Spinal cord (tissue), 9 donors: ENCODE measurements at regions not wholly inside any gene's neighbourhood (a gene's known extent, or its start where the extent isn't known, plus 50 kb on each side); places are given as distances from the start of the nearest gene placed in this dataset.
"Not testable (repeated sequence)": the region's sequence is repeated elsewhere in the genome, so short reads cannot be mapped to it uniquely, and the experiment has no call there.

ENCODE experiments used
- DNase-seq, 6 donors: peaks; one replicate each; pipeline versions ENCODE4 v3.0.0 to v3.0.0-alpha.2; 2013 to 2015; ENCODE audit warnings: low spot score in 6 of 6, low read depth in 4 of 6
- H3K27ac ChIP-seq: one replicate; pipeline ENCODE4 v1.5.1; 2013; ENCODE audit warnings: low read depth, low read length, control low read depth
- H3K27me3 ChIP-seq: one replicate; pipeline ENCODE4 v1.6.1; 2013; ENCODE audit warnings: low read length; ENCODE audit not compliant: control insufficient read depth, insufficient read depth
- H3K36me3 ChIP-seq: one replicate; pipeline ENCODE4 v1.6.1; 2013; ENCODE audit warnings: low read length; ENCODE audit not compliant: control insufficient read depth, insufficient read depth
- H3K4me1 ChIP-seq: one replicate; pipeline ENCODE4 v1.6.1; 2013; ENCODE audit warnings: low read length; ENCODE audit not compliant: control insufficient read depth, insufficient read depth
- H3K4me3 ChIP-seq: one replicate; pipeline ENCODE4 v1.5.1; 2013; ENCODE audit warnings: low read depth, low read length, control low read depth
- H3K9me3 ChIP-seq: one replicate; pipeline ENCODE4 v1.6.1; 2013; ENCODE audit warnings: low read length; ENCODE audit not compliant: control insufficient read depth, insufficient read depth
- WGBS: methylation state at CpG from one replicate; pipeline ENCODE4 v1.1.5; 2013; ENCODE audit warnings: missing lambda C conversion rate; ENCODE audit not compliant: insufficient coverage; 5-methylcytosine and 5-hydroxymethylcytosine counted together
- donor health status: healthy.

DNA sequence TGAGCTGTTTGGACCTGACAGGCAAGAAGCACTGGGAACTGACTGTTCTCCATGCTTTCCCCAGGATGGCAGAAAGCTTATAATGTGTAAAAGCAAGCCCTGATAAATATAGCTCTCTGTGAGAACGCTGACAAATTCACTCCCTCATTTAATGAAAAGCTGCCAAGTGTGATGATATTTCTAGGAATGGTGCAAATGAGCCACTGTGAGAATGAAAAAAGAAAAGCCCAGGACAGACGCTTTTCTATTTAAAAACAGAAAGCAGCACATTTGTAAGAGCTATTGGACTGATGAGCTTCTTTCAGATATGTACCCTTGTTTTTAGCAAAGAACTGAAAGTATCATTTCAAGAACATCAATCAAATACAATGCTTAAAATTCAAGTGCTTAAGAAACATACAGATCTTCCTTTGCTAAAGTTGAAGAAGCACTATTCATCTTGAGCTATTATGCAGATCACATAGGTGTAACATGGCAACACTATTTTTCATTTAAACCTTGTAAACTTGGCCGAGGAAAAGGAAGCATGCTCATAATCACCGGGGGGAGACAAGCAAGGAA lies 842.6 kb upstream of the ACO1 start:
- Histone ChIP-seq H3K27me3 (no peaks in the 10 kb centered on the region), H3K36me3 (no peaks in the 10 kb centered on the region), H3K9me3 (no peaks in the 10 kb centered on the region), H3K27ac (no peak overlapping the region), H3K4me1 (no peaks in the 10 kb centered on the region), H3K4me3 (no peak overlapping the region)
- DNase-seq = peak in 4 of 6 donors; percentile 28 to 92 (median 57)
- no CpG with 5 or more reads among the region's 4 CpGs for WGBS

DNA sequence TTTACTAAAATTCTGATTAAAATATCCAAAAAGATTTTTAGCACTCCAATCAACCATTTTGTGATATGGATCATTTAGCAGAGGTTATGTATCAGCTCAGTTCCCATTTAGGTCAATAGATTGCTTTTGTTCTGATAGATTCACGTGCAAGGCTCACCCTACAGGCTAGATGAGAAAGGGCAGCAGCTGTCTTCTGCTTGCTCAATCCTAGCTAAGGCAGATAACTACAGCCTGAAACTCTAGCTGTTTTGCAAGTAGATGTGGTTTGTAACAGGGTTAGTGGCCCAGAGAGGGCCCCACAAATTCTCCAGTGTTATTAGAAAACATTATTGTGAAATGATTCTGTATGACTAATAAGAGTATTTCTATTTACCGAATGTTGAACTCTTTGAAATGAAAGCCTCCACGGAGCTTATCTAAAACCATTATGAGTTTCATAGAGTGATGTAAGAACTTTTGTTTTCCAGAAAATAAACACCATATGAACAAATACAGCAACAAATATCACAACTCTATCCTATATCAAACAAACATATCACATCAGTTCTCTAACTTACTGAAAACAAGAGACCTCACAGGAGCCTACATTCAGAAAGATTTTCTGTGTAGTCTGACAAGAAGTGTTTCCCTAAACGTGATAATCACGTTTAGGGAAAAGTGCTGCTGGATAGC lies 841.9 kb upstream of the ACO1 start:
- no CpG with 5 or more reads among the region's 5 CpGs for WGBS
- Histone ChIP-seq H3K27ac (no peak overlapping the region), H3K27me3 (no peaks in the 10 kb centered on the region), H3K4me3 (no peak overlapping the region), H3K9me3 (no peaks in the 10 kb centered on the region), H3K4me1 (no peaks in the 10 kb centered on the region), H3K36me3 (no peaks in the 10 kb centered on the region)
- peak in 2 of 6 donors; percentile 43 to 81 for DNase-seq

DNA sequence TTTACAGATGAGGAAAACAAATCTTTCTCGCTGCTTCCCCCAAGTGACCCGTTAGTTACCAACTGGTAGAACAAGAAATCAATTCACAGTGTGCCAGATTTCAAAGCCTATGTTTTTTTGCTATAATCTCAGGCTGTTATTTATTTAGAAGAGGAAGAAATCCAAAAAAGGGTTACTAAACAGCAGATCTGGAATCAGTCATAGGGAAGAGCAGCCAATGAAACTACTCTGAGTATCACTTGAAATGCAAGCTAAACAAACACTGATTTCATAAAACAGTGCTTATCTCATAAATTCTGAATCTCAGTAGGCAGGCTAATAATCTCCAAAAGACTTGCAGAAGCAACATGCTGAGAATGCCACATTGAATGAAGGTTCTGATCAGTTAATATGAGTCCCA lies 829.5 kb upstream of the ACO1 start:
- Histone ChIP-seq H3K4me1 (no peaks in the 10 kb centered on the region), H3K9me3 (no peaks in the 10 kb centered on the region), H3K27ac (no peak overlapping the region), H3K27me3 (no peaks in the 10 kb centered on the region), H3K4me3 (no peak overlapping the region), H3K36me3 (no peaks in the 10 kb centered on the region)
- no CpG with 5 or more reads among the region's 2 CpGs for WGBS
- DNase-seq = peak in 2 of 6 donors; percentile 66 to 74

DNA sequence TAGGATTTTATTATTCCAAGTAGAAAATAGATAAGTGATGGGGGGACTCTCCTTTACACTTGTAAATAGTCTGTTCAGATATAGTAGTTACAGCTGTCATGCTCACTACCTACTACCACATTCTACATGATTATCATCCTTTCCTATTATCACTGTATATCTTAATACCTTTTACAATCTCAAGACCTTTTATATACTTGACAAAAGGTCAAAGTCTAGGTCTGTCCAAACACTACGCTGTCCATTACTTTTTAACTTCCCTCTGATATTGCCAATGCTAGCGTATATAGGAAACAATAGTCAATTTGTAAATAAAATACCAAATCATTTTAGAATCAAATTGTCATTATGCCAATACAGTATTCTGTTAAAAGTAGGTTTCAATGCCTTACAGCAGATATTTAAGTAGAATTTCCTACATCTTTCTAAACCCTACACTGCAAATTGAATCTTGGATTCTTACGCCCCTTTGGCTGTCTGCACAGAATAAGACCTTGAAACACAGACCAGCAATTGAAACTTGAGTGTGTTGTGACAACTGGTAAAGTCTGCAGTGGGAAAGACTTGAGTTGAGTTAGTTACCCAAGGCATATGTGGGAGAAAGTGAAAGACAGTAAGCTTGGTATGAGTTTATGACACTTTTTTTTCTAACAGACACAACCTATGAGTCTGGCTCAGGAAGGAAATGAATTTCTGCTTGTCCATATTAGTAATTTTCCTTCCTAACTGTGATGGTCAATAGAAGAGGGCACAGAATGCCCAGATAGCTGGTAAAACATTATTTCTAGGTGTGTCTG lies 827.6 kb upstream of the ACO1 start:
- no peaks in the 10 kb centered on the region for H3K27me3 ChIP-seq
- no peak overlapping the region for H3K27ac ChIP-seq
- no peak for DNase-seq
- H3K4me3 ChIP-seq = no peak overlapping the region
- no peaks in the 10 kb centered on the region for H3K9me3 ChIP-seq
- no peaks in the 10 kb centered on the region for H3K4me1 ChIP-seq
- H3K36me3 ChIP-seq = no peaks in the 10 kb centered on the region
- no CpG with 5 or more reads among the region's 3 CpGs for WGBS

DNA sequence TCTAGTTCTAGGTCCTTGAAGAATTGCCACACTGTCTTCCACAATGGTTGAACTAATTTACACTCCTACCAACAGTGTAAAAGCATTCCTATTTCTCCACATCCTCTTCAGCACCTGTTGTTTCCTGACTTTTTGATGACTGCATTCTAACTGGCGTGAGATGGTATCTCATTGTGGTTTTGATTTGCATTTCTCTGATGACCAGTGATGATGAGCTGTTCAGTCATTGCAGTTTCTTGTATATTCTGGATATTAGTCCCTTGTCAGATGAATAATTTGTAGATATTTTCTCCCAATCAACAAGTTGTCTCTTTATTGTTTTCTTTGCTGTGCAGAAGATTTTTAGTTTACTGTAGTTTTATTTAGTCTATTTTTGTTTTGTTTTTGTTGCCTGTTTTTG lies 812.3 kb upstream of the ACO1 start:
- H3K36me3 ChIP-seq, DNase-seq, H3K9me3 ChIP-seq, H3K4me1 ChIP-seq, H3K27ac ChIP-seq, H3K27me3 ChIP-seq, H3K4me3 ChIP-seq: not testable (repeated sequence)
- no CpG with 5 or more reads among the region's 1 CpG for WGBS

DNA sequence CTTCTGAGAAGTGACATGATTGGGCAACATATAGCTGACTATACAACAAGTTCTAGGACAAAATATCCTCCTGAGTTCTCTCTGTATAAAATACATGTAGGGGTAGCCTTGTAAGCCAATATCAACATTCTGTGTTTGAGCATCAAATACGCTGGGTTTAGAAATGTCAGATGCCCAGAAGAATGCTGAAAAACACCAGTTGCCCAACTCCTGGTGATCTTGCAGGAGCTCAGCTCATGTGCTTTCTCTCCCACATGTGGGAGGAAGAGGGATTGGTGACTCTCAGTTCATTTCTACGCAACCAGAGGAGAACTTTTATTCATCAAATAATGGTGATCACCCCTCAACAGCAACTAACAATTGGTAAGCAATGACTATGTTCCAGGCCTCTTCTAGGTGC lies 810.9 kb upstream of the ACO1 start:
- H3K4me1 ChIP-seq = no peaks in the 10 kb centered on the region
- H3K9me3 ChIP-seq = no peaks in the 10 kb centered on the region
- H3K27ac ChIP-seq = no peak overlapping the region
- 88% methylated on average over 1 of the region's 2 CpGs for WGBS
- no peak overlapping the region for H3K4me3 ChIP-seq
- no peak for DNase-seq
- H3K36me3 ChIP-seq = no peaks in the 10 kb centered on the region
- no peaks in the 10 kb centered on the region for H3K27me3 ChIP-seq

DNA sequence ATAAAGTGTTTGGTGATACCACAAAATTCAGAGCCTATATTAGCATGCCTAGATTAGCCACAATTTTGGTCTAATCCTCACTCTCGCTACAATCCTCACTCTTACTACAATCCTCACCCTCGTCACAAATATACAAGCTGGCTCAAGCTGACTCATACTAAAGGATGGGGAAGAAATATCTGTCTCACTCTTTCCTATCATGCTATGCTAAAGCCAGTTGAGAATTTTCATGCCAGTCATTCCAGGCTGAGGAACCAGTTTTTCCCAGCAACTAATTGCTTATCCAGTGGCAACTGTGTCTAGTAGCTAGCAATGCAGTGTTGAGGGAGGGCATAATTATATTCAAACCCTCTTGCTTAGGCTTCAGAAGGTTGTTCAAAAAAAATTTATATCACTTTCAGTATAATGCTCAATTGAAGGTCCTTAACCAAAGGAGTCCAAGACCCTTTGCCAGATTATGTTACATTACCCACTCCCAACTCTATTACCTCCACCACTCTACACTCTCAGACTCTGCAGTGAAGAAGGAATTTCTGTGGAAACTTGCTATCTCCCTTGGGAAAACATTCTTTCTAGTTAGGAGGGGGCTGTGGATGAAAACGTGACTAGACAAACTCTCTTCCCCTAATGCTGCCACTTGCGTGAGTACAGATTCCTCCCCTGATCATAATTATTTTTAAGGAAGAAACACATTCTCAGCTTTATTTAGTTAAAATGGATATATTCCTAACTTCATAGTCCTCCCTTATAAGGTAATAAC lies 810.3 kb upstream of the ACO1 start:
- WGBS = 80% methylated on average over 1 of the region's 4 CpGs
- H3K27me3 ChIP-seq = no peaks in the 10 kb centered on the region
- no peak for DNase-seq
- H3K4me1 ChIP-seq = no peaks in the 10 kb centered on the region
- no peak overlapping the region for H3K27ac ChIP-seq
- no peaks in the 10 kb centered on the region for H3K9me3 ChIP-seq
- no peak overlapping the region for H3K4me3 ChIP-seq
- no peaks in the 10 kb centered on the region for H3K36me3 ChIP-seq

DNA sequence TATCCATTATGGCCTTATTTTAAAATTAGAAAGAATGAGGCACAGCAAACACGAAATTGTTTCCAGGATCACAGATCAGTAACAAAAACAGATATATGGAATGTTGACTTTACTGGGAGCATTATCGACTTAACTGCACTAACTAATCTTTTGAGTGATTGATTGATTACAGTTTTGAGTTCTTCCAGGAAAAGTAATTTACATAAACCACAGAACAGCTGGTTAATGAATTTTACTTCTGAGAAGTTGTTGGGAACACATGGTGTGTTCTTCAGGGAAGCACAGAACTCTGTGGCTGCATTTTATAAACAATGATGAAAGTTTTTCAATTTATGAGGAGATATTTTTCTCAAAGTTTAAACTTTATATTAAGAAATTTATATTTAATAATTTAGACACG lies 802.4 kb upstream of the ACO1 start:
- WGBS = no CpG with 5 or more reads among the region's 3 CpGs
- Histone ChIP-seq H3K27me3 (no peaks in the 10 kb centered on the region), H3K27ac (no peak overlapping the region), H3K36me3 (no peaks in the 10 kb centered on the region), H3K4me1 (no peaks in the 10 kb centered on the region), H3K9me3 (no peaks in the 10 kb centered on the region), H3K4me3 (no peak overlapping the region)
- DNase-seq = no peak

DNA sequence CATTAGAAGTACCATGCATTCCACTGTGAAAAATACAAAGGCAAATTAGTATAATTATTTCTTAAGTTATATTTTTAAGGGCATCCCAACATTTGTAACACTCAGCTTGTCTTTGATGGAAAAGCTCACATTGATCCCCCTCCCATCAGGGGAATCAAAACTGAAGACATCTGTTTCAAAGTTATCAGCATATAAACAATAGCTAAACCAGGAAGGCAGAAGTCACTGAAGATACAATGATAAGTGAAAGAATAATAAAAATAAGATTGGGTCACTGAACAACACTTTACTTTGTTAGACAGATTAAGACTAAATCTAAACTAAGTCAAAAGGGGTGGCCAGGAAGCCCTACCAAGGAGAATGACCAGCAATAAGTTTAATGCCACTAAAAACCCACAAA lies 801.9 kb upstream of the ACO1 start:
- Histone ChIP-seq H3K27me3 (no peaks in the 10 kb centered on the region), H3K4me1 (no peaks in the 10 kb centered on the region), H3K4me3 (no peak overlapping the region), H3K27ac (no peak overlapping the region), H3K36me3 (no peaks in the 10 kb centered on the region), H3K9me3 (no peaks in the 10 kb centered on the region)
- no peak for DNase-seq
